ENCODE measurements at regions not wholly inside any gene's neighbourhood (a gene's known extent, or its start where the extent isn't known, plus 50 kb on each side); places are given as distances from the start of the nearest gene placed in this dataset.
"Not testable (repeated sequence)": the region's sequence is repeated elsewhere in the genome, so short reads cannot be mapped to it uniquely, and the experiment has no call there.

- H3K27me3 ChIP-seq, result no peaks in the 10 kb centered on the region
- TF ChIP-seq POLR2A (IDR thresholded peaks at IDR 0.05), result no peak
- no peak for TF ChIP-seq CTCF (IDR thresholded peaks at IDR 0.05)
- H3K27ac ChIP-seq, result no peak overlapping the region
- intact Hi-C loops (cut with DNase I), result no loop called here
- no peaks in the 10 kb centered on the region for H3K36me3 ChIP-seq
- no peak overlapping the region for H3K4me3 ChIP-seq (replicated peaks in 1 of 3)
- no peaks in the 10 kb centered on the region for H3K9me3 ChIP-seq
- no peaks in the 10 kb centered on the region for H3K4me1 ChIP-seq
- no peak for DNase-seq
Measured at GRCh38 chr5:163898873-163899272, 393.5 kb downstream of the MAT2B start.

GRCh38 chr5:163907783-163908182 is 402.4 kb downstream of the MAT2B start:
- H3K4me3 ChIP-seq (replicated peaks in 1 of 3), result not testable (repeated sequence)
- WGBS, 2 donors, result 60 to 61% methylated on average over 1 of the region's 1 CpG

GRCh38 chr5:163908253-163908652 is 402.8 kb downstream of the MAT2B start:
- Histone ChIP-seq H3K9me3 (no peaks in the 10 kb centered on the region), H3K27me3 (no peaks in the 10 kb centered on the region), H3K36me3 (no peaks in the 10 kb centered on the region), H3K4me3 (replicated peaks in 1 of 3) (no peak overlapping the region), H3K27ac (no peak overlapping the region), H3K4me1 (no peaks in the 10 kb centered on the region)
- DNase-seq, result no peak
- TF ChIP-seq CTCF (IDR thresholded peaks at IDR 0.05) (no peak), POLR2A (IDR thresholded peaks at IDR 0.05) (no peak)
- intact Hi-C loops (cut with DNase I), result no loop called here
- 73 to 75% methylated on average over 3 of the region's 3 CpGs for WGBS, 2 donors

More at GRCh38 chr5:163907783-163908182, 402.4 kb downstream of the MAT2B start:
- DNase-seq; H3K27ac ChIP-seq; H3K4me1 ChIP-seq; H3K27me3 ChIP-seq; H3K9me3 ChIP-seq; intact Hi-C loops (cut with DNase I); H3K36me3 ChIP-seq: not testable (repeated sequence)

- Histone ChIP-seq H3K4me1 (no peaks in the 10 kb centered on the region), H3K27ac (no peak overlapping the region), H3K36me3 (no peaks in the 10 kb centered on the region), H3K4me3 (replicated peaks in 1 of 3) (no peak overlapping the region), H3K9me3 (no peaks in the 10 kb centered on the region), H3K27me3 (no peaks in the 10 kb centered on the region)
- WGBS, 2 donors, result 97% methylated on average over 1 of the region's 1 CpG
- intact Hi-C loops (cut with DNase I), result no loop called here
- no peak for DNase-seq
- TF ChIP-seq CTCF (IDR thresholded peaks at IDR 0.05), result no peak
- no peak for TF ChIP-seq POLR2A (IDR thresholded peaks at IDR 0.05)
Measured at GRCh38 chr5:163910226-163910625, 404.8 kb downstream of the MAT2B start.

- Histone ChIP-seq H3K27me3 (no peaks in the 10 kb centered on the region), H3K4me3 (replicated peaks in 1 of 3) (no peak overlapping the region), H3K27ac (no peak overlapping the region), H3K4me1 (no peaks in the 10 kb centered on the region), H3K36me3 (no peaks in the 10 kb centered on the region), H3K9me3 (no peaks in the 10 kb centered on the region)
- DNase-seq, result no peak
- 83 to 88% methylated on average over 4 of the region's 4 CpGs for WGBS, 2 donors
- intact Hi-C loops (cut with DNase I), result no loop called here
- TF ChIP-seq POLR2A (IDR thresholded peaks at IDR 0.05) (no peak), CTCF (IDR thresholded peaks at IDR 0.05) (no peak)
Measured at GRCh38 chr5:163912046-163912445, 406.6 kb downstream of the MAT2B start.

GRCh38 chr5:163913548-163913947 is 408.1 kb downstream of the MAT2B start:
- WGBS, 2 donors, result 85 to 86% methylated on average over 3 of the region's 3 CpGs
- intact Hi-C loops (cut with DNase I), result no loop called here
- H3K4me3 ChIP-seq (replicated peaks in 1 of 3), result no peak overlapping the region
- TF ChIP-seq CTCF (IDR thresholded peaks at IDR 0.05), result no peak
- TF ChIP-seq POLR2A (IDR thresholded peaks at IDR 0.05), result no peak
- H3K36me3 ChIP-seq, result no peaks in the 10 kb centered on the region
- DNase-seq, result no peak
- no peaks in the 10 kb centered on the region for H3K4me1 ChIP-seq
- H3K9me3 ChIP-seq, result no peaks in the 10 kb centered on the region
- no peaks in the 10 kb centered on the region for H3K27me3 ChIP-seq
- no peak overlapping the region for H3K27ac ChIP-seq

All from thyroid gland (tissue), 4 donors.